Smooth muscle cell (in vitro differentiated cells): ENCODE measurements at regions not wholly inside any gene's neighbourhood (a gene's known extent, or its start where the extent isn't known, plus 50 kb on each side); places are given as distances from the start of the nearest gene placed in this dataset.

Experiments
- DNase-seq: peaks from one replicate; lab custom pipeline; 2025; ENCODE audit not compliant: unreplicated experiment; lab: John Stamatoyannopoulos, UW
- H2AFZ ChIP-seq: fragments of 200-600 bp; sonication (generic); 2 replicates; pipeline ENCODE4 v1.6.0; 2016; ENCODE audit warnings: antibody characterized with exemption, low read depth, mild to moderate bottlenecking
- H3F3A ChIP-seq: fragments of 200-600 bp; sonication (generic); 2 replicates; pipeline ENCODE4 v1.6.0; 2017; ENCODE audit warnings: antibody characterized with exemption, low read depth
- H3K27ac ChIP-seq: fragments of 200-600 bp; sonication (generic); 2 replicates; pipeline ENCODE4 v1.5.1; 2016; ENCODE audit warnings: low read depth, mild to moderate bottlenecking
- H3K27me3 ChIP-seq: fragments of 200-600 bp; sonication (generic); 2 replicates; pipeline ENCODE4 v1.6.1; 2016; ENCODE audit warnings: low read depth, mild to moderate bottlenecking
- H3K36me3 ChIP-seq: fragments of 200-600 bp; sonication (generic); 2 replicates; pipeline ENCODE4 v1.5.1; 2016; ENCODE audit warnings: low read depth
- H3K4me1 ChIP-seq: fragments of 200-600 bp; sonication (generic); 2 replicates; pipeline ENCODE4 v1.5.1; 2016; ENCODE audit warnings: low read depth
- H3K4me2 ChIP-seq: fragments of 200-600 bp; sonication (generic); 2 replicates; pipeline ENCODE4 v1.6.0; 2016; ENCODE audit warnings: mild to moderate bottlenecking
- H3K4me3 ChIP-seq: fragments of 200-600 bp; sonication (generic); 2 replicates; pipeline ENCODE4 v1.5.1; 2016; ENCODE audit warnings: mild to moderate bottlenecking
- H3K79me2 ChIP-seq: fragments of 200-600 bp; sonication (generic); 2 replicates; pipeline ENCODE4 v1.6.0; 2016; ENCODE audit warnings: low read depth, mild to moderate bottlenecking
- H3K9ac ChIP-seq: fragments of 200-600 bp; sonication (generic); 2 replicates; pipeline ENCODE4 v1.6.0; 2016; ENCODE audit warnings: low read depth
- H3K9me3 ChIP-seq: fragments of 200-600 bp; sonication (generic); replicated peaks from 2 replicates; pipeline ENCODE4 v1.5.1; 2016; ENCODE audit warnings: low read depth
- H4K20me1 ChIP-seq: fragments of 200-600 bp; sonication (generic); 2 replicates; pipeline ENCODE4 v1.6.0; 2016; ENCODE audit warnings: low read depth
- CTCF ChIP-seq: fragments of 200-600 bp; sonication (generic); IDR thresholded peaks from 2 replicates; pipeline ENCODE4 v1.5.1; 2017; ENCODE audit warnings: borderline replicate concordance, mild to moderate bottlenecking, antibody characterized with exemption; ENCODE audit not compliant: insufficient read depth, poor library complexity, severe bottlenecking
- WGBS: methylation state at CpG from one replicate; pipeline ENCODE4 v1.1.7; 2016; ENCODE audit warnings: low lambda C conversion rate; 5-methylcytosine and 5-hydroxymethylcytosine counted together

GRCh38 chr9:115412656-115413055 is 294.7 kb upstream of the TNC start:
- Histone ChIP-seq H3K36me3 (no peaks in the 10 kb centered on the region), H3K9ac (no peak overlapping the region), H3K79me2 (no peaks in the 10 kb centered on the region), H3K4me3 (no peak overlapping the region), H3K27me3 (no peaks in the 10 kb centered on the region), H3K4me1 (peaks cover 7% of the 10 kb centered on the region), H3K4me2 (peak overlapping the region; percentile 31), H2AFZ (no peak overlapping the region), H3K27ac (peak overlapping the region; percentile 84), H3K9me3 (no peaks in the 10 kb centered on the region), H3F3A (peaks cover 14% of the 10 kb centered on the region), H4K20me1 (no peaks in the 10 kb centered on the region)
- TF ChIP-seq CTCF, result no peak
- no peak for DNase-seq

- Histone ChIP-seq H3F3A (peaks cover 14% of the 10 kb centered on the region), H3K4me2 (peak overlapping the region; percentile 4), H3K27me3 (no peaks in the 10 kb centered on the region), H3K9me3 (no peaks in the 10 kb centered on the region), H3K9ac (no peak overlapping the region), H3K79me2 (no peaks in the 10 kb centered on the region), H3K4me1 (peaks cover 7% of the 10 kb centered on the region), H3K27ac (no peak overlapping the region), H4K20me1 (no peaks in the 10 kb centered on the region), H3K36me3 (no peaks in the 10 kb centered on the region), H3K4me3 (no peak overlapping the region), H2AFZ (no peak overlapping the region)
- TF ChIP-seq CTCF, result no peak
- no peak for DNase-seq
Observed at GRCh38 chr9:115413304-115413703, 295.3 kb upstream of the TNC start.

GRCh38 chr9:115413766-115414382 is 295.9 kb upstream of the TNC start:
- no peaks in the 10 kb centered on the region for H3K36me3 ChIP-seq
- TF ChIP-seq CTCF, result no peak
- 10% methylated on average over 1 of the region's 1 CpG for WGBS
- no peak for DNase-seq
- peaks cover 7% of the 10 kb centered on the region for H3K4me1 ChIP-seq
- peak overlapping the region; percentile 4 for H3K4me2 ChIP-seq
- H3F3A ChIP-seq, result peaks cover 14% of the 10 kb centered on the region
- no peaks in the 10 kb centered on the region for H3K79me2 ChIP-seq
- H4K20me1 ChIP-seq, result no peaks in the 10 kb centered on the region
- no peak overlapping the region for H3K4me3 ChIP-seq
- H3K27ac ChIP-seq, result no peak overlapping the region
- no peak overlapping the region for H2AFZ ChIP-seq
- no peak overlapping the region for H3K9ac ChIP-seq
- no peaks in the 10 kb centered on the region for H3K27me3 ChIP-seq
- H3K9me3 ChIP-seq, result no peaks in the 10 kb centered on the region

GRCh38 chr9:115414561-115414960 is 296.6 kb upstream of the TNC start:
- no peak for TF ChIP-seq CTCF
- Histone ChIP-seq H3K4me2 (no peak overlapping the region), H3K36me3 (no peaks in the 10 kb centered on the region), H3K27me3 (no peaks in the 10 kb centered on the region), H3K79me2 (no peaks in the 10 kb centered on the region), H3K27ac (no peak overlapping the region), H3K9me3 (no peaks in the 10 kb centered on the region), H3F3A (peaks cover 14% of the 10 kb centered on the region), H3K9ac (no peak overlapping the region), H2AFZ (no peak overlapping the region), H3K4me1 (peaks cover 7% of the 10 kb centered on the region), H3K4me3 (no peak overlapping the region), H4K20me1 (no peaks in the 10 kb centered on the region)
- DNase-seq, result no peak
- 100% methylated on average over 1 of the region's 1 CpG for WGBS
